ENCODE measurements at regions not wholly inside any gene's neighbourhood (a gene's known extent, or its start where the extent isn't known, plus 50 kb on each side); places are given as distances from the start of the nearest gene placed in this dataset.

GRCh38 chr6:142683714-142684141, 261.2 kb downstream of the HIVEP2 start:
- no peak for TF ChIP-seq NFYB (CRISPR knock-in tag; conservative IDR thresholded peaks at IDR 0.05; ENCODE audit: low read depth)
- no peak for TF ChIP-seq PRRX2 (CRISPR knock-in tag; IDR thresholded peaks at IDR 0.05)
- TF ChIP-seq MAX (CRISPR knock-in tag; IDR thresholded peaks at IDR 0.05), result no peak
- no peak for TF ChIP-seq SP1 (CRISPR knock-in tag; conservative IDR thresholded peaks at IDR 0.05)
- TF ChIP-seq ELF4 (CRISPR knock-in tag; IDR thresholded peaks at IDR 0.05; ENCODE audit: low read depth), result no peak
- TF ChIP-seq GABPB1 (CRISPR knock-in tag; IDR thresholded peaks at IDR 0.05), result no peak
- TF ChIP-seq ATF2 (CRISPR knock-in tag; IDR thresholded peaks at IDR 0.05; ENCODE audit: borderline replicate concordance, low read depth), result no peak
- TF ChIP-seq CTCF (IDR thresholded peaks at IDR 0.05), result no peak
- no peak for TF ChIP-seq HMGXB4 (CRISPR knock-in tag; IDR thresholded peaks at IDR 0.05)
- no peak for TF ChIP-seq ZBTB21 (CRISPR knock-in tag; IDR thresholded peaks at IDR 0.05; ENCODE audit: borderline replicate concordance)
- no peak for TF ChIP-seq USF2 (CRISPR knock-in tag; IDR thresholded peaks at IDR 0.05)

Measured in WTC11 (cell line).